HL-60 (cell line): ENCODE measurements at regions not wholly inside any gene's neighbourhood (a gene's known extent, or its start where the extent isn't known, plus 50 kb on each side); places are given as distances from the start of the nearest gene placed in this dataset.

Experiments
- CTCF ChIP-seq: IDR thresholded peaks from one replicate; pipeline ENCODE4 v1.5.1; 2011; ENCODE audit warnings: low read length, control low read depth, inconsistent platforms; ENCODE audit not compliant: insufficient read depth
- GABPA ChIP-seq: IDR thresholded peaks from 2 replicates; pipeline ENCODE4 v1.6.1; 2012; ENCODE audit warnings: low read depth
- POLR2AphosphoS5 ChIP-seq: IDR thresholded peaks from 2 replicates; pipeline ENCODE4 v1.6.1; 2012; ENCODE audit warnings: low read depth
- REST ChIP-seq: IDR thresholded peaks from 2 replicates; pipeline ENCODE4 v1.6.1; 2012; ENCODE audit warnings: low read depth; ENCODE audit not compliant: insufficient replicate concordance

- TF ChIP-seq CTCF: no peak
- no peak for TF ChIP-seq REST
- no peak for TF ChIP-seq GABPA
- no peak for TF ChIP-seq POLR2AphosphoS5
Measured at GRCh38 chr6:25175196-25175595, 104.0 kb upstream of the CARMIL1 start.
